ENCODE measurements at regions not wholly inside any gene's neighbourhood (a gene's known extent, or its start where the extent isn't known, plus 50 kb on each side); places are given as distances from the start of the nearest gene placed in this dataset.

DNA sequence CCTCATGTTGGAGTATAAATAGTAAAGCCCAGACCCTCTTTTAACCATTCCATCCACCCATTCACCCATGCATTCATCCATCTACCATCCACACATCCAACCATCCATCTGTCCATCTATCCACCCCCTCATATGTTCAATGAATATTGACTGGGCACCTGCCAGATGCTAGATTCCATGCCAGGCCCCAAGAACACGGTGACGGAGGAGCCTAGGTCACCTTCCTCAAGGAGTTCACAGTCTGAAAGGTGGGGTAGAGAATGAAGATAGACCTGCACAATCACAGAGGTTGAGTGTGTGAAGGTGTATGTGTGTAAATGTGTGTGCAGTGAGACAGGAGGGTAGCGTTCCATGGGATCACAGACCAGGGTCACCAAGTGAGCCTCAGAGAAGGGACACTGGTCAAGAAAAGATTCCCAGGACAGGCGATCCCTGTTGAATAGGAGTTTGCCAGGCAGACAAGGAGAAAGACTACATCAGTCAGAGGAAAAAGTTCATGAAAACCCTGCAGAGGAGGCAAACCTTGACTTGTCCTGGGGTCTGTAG, 287.2 kb downstream of the CYP26B1 start:
- no peak for DNase-seq

DNA sequence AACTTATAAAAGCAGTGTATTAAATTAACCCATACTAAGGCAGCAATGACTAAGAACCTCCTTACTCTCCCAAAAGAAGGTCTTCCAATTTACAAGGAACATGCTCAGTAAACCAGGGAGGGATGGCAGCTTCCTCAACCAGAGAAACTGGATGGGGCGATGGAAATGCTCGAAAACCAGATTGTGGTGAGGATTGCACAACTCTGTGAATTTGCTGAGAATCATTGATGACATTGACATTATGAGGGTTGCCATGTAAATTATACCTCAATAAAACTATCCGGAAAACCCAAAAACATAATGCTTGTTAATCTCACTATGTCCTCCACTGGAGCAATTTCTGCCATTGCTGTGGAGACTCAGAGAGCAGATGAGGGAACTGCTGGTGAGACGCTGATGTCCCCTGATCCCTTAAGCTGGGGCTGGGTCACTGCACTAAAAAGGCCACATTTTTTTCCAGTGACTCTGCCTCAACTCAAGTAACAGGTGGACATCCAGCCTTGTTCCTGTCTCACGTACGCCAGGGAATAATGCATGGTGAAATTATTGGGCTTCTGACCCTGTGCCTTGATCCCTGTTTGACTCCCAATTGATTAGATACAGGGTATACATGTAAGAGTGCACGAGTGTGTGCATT, 288.3 kb downstream of the CYP26B1 start:
- no peak for DNase-seq

DNA sequence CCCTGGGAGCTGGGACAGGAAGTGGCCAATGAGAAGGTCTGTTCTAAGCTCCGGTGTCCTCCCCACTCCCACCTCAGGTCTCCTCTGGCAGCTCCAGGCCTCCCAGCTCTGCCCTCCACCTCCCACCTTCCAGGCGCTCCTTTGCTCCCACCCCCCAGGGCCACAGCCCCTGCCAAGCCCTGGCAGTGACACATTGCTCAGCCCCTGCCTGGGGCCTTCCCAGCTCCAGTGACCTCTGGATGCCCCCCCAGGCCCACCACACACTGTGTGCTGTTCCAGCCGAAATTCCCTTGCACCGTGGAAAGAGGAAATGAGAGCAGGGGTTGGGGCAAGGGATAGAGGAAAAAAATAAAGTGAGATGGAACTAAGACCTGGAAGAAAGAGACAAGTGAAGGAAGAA, 289.6 kb downstream of the CYP26B1 start:
- no peak for DNase-seq

DNA sequence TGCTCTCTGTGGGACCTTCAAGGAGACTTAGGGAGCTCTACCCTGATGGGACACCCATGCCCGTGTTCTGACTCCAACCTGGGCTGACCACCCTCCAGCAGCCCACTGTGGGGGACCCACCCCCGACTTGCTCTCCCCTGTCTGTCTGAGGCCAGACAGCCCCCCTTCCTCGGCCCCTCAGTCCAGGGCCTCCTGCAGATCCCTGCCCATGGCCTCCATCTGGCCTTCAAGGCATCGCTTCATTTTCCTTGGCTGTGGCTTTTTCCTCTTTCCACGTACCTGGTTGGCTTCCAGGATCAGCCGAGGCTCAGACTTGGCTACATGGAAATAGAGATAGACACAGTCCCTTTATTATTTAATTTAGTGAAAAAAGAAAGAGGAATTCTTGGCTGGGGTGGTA, 290.0 kb downstream of the CYP26B1 start:
- DNase-seq: no peak

DNA sequence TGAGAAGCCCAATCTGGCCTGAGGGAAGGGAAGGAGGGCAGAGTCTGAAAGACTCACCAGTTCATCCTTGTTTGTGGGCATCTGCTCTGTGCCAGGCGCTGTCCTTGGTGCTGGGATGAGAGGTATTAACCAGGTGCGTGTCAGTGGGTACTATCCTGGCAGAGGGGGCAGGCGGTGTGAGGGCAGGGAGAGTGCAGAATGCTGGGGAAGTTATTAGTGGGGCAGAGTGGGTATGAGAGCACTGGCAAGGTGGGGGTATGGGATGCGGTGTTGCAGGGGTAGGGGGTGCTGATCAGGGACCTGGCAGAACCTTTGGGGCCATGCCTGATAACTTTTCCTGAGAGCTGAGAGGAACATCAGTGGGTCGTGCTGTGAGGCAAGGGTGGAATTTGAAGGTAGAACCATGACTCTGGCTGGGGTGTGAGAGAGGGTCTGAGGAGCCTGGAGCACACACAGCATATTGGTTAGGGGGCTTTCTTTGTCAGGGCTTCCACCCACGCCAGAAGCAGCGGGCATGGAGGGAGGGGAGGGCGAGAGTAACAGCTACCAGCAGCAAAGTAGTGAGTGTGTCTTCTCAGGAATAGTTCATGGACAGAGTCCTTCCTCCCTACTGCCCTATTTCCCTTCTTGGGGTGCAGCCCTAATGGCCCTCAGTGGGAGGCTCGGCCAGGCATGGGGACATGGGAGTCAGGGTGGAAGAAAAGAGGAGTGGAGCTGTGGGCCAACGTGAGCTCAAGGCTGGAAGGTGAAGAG, 290.7 kb downstream of the CYP26B1 start:
- no peak for DNase-seq

DNA sequence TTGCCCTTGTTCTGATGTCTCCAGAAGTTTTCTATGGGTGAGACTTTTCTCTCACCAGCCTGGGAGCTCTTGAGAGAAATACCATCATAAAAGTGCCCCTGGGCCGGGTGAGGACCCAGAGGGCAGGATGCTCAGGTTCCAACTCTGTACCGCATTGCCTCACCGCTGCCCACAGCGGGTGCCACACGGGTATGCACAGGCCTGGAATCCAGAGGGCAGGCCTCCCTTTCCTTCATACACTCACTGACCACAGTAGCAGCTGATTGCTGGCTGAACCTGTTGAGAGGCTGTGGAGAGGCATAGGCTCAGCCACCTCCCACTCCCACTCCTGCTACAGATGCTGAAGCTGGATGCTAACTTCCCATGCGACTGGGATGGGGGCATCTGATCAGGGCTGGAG, 293.8 kb downstream of the CYP26B1 start:
- no peak for DNase-seq

DNA sequence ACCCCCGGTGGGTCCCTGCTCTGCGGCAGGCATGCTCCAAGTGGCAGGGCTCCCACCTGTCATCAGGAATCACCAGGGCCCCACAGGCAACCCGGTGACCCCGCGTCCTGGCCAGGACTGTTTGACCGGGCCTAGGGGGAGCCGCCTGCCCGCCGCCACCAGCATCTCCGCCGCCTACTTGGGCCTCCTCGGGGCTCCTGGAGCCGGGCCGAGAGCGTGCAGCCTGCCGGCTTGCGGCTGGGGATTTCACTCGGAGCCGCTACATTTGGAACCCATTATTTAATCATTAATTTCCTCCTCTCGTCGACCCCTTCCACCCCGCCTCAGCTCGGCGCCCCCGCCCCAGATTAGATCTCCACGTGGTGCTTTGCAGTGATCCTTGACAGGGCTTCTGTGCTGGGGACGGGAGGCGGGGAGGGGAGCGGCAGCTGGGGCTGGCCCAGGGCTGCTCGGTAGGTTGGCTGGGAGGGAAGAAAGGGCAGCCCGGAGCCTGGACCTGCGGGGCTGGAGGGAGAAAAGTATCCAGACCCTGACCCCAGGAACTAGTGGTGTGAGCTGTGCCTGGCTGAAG, 295.4 kb downstream of the CYP26B1 start:
- no peak for DNase-seq

DNA sequence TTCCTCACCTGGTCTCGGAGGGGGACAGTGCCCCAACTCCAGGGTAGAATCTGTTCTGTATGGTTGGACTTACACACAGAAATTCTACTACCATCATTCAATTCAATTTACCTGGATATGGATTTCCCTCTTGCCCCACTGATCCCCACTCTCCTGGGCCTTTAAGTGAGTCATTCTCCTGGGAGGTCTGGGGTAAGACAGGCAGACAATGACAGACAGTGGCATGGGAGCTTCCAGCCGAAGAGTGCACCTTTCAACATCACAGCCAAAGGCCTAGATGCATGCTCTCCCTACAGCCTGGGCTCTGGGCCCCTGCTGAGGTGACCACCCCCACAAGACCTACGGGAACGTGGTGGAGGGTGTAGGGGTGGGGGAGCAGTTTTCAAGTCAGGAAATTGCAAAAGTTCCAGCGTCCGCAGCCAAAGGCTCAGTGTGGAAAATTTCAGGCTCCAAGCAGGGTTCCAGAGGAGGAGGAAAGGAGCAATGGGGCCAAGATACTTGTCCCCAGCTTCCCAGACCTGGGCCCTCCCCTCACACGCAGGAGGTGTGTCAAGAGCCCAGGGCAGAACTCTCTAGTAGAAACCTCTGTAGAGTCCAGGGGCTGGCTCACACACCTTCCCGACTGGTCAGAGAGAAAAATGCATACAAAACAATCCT, 296.4 kb downstream of the CYP26B1 start:
- DNase-seq: no peak

DNA sequence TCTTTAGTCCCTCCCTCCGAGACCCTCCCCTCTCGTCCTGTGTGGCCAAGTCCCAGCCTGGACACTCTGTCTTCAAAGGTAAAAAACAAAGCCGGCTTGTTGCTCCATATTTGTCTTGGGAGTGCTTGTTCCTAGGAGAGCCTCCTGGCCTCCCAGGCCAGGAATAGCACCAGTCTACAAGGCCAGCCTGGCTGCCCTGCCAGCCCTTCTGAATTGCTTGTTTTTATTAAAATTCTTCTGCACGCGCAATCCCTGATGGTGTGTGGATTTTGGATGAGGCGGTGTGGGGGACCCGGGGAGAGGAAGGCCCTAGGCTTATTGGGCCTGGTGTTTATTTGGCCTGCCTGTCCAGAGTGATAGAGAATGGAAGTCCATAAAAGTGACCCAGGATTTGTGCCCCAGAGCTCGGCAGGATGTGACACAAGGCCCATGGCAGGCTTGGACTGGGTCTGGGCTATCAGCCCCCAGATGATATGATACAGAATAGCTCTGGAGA, 297.3 kb downstream of the CYP26B1 start:
- DNase-seq: no peak

DNA sequence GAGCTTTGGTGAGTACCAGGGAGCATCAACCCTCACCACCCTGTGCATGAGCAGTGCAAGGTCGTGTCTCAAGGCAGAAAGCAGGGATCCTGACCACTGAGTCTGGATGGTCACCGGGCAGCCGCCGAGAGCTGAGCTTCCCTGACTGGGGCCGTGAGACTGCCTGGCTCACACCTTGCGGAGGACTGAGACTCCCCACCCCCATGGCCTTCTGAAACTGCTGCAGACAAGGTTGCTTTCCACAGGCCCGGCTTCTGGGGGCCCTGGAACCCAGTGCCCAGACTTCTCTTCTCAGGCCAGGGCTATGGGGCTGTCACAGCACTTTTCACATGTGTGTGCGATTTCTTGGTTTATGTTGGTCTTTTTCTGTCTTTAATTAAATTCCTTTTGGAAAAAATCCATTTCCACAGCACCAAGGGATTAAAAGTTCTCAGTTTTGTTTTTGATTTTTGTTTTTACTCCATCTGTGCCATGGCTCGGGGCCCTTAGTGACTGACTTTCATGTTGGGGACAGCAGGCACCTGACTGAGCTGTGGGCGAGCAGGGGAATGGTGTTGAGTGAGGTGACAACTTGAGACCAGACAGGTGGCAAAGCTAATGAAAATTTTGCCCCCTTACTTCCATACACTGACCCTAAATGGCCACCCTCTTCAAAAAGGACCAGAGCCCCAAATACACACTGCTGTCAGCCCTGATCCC, 297.9 kb downstream of the CYP26B1 start:
- no peak for DNase-seq

DNA sequence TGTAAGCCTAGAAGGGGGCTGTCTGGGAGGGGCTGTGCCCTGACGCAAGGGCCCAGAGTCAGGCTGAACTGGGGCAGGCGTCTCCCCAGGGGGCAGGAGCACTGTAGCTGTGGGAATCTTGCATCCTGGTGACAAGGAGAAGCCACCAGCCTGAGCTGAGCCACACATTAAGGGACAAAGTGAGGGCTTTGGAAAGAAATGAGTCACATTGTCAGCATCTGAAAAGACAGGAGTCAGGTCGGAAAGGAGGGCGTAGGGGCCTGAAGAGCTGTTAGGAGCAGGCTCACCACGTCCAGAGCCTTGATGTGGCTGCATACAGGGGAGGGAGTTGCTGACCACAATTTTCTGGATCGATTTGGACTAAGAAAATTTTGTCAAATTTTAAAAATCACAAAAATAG, 298.6 kb downstream of the CYP26B1 start:
- DNase-seq: no peak

DNA sequence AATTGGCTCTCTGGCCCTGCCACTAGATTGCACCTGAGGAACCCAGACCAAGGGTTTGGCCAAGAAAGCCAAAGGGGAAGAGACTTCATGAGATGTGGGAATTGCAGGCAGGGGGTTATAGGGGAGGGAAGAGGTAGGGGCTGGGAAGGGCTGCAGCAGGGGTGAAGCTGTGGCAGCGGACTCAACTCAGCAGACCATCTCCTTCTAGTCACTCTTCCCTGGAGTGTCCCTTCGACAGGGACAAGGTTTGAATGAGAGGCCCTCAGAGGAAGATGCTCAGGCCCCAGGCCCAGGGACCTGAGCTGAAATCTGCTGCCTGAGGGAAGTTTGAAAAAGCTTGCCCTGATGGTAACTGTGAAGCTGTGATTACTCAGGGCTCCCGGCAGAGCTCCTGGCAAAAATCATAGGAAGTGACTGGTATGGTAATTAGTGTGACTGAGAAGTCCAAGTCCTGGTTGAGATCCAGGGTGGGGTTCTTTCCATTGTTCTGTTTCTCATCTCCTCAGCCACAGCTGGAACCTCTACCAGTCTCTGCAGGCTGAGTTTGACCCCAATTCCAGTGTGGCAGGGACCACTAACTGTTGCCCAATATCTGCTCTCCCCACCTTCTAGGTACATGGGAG, 300.9 kb downstream of the CYP26B1 start:
- DNase-seq: no peak

DNA sequence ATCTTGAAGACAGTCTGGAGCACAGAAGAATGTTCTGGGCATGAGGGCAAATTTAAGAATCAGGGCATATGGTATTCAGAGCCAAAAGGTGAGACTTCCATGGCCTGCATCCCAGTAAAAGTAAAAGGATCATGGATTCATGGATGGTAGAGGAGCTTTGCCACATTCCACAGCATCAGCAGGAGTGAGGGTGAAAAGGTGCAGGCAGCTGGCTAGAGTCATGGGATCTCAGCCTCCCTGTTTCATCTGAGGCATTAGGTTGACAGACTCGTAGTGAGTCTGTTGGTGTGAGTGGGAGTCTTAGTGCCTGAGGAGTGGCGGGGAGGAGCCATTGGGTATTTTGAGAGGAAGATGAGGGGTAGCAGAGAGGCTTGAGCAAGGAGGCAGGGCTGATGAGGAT, 301.6 kb downstream of the CYP26B1 start:
- no peak for DNase-seq

DNA sequence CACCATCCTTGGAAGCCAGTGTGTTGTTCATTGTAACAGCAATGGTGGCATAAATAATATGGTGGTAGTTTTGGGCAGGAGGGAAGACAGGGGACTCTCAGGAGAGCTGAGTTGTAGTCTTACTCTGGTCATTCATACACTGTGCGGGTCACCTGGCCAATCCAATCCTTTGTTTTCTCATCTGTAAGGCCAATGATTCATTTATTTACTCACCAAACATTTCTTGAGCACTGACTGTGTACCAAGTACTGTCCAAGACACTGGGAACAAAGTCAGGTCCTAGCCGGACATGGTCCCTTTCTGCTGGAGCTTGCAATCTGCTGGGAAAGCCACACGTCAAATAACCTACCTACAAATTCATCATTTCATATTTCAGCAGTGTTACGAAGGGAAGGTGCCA, 302.7 kb downstream of the CYP26B1 start:
- DNase-seq: no peak

DNA sequence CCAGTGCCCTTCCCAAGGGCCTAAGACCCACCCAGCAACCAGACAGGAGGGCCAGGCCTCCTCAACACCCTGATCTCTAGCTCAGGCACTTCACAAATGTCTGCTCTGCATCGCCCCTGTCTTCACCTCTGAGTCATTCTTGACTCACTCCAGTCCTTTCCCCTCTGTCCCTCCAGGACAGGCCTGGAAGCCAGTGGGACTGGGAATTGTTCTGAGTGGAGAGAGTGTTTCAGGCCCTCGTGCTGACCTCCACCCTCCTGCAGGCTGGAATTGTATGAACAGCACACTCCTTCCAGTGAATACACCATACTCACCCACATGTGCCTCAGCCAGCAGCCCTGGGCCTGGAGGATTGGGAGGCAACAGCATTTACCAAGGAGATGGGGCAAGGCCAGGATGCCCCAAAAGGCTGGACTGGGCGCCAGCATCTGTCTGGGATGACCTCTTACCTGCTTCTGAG, 304.2 kb downstream of the CYP26B1 start:
- DNase-seq: no peak

DNA sequence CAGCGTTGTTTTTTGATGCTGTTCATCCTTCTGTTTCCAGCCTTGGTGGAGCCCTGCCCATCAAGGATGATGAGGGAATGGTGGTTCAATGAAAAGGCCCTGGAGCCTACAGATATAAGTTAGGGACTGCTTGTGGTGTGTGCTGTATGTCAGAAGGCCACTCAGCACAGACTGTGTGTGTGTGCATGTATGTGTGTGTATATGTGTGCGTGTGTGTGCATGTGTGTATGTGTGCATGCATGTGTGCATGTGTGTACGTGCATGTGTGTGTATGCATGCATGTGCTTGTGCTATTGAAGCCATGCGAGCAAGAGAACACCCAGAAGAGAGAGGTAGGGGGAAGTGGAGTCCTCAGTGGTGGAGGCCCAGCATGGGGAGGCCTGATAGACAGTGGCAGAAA, 304.9 kb downstream of the CYP26B1 start:
- DNase-seq: no peak

DNA sequence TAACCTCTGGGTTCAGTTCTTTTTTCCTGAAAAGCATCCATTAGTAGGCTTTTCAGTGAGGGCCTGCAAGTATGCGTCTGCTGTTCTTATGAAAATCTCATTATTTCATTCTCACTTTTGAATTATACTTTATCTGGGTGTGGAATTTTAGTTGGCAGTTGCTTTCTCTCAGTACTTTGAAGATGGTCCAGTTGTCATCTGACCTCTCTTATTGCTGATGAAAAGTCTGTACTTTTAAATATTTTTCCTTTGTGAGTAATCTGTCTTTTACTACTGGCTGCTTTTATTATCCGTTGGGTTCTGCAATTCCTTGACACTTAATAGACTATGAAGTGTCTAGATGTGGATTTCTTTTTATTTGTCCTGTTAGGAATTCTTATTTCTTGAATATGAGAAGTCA, 307.8 kb downstream of the CYP26B1 start:
- DNase-seq: no peak

DNA sequence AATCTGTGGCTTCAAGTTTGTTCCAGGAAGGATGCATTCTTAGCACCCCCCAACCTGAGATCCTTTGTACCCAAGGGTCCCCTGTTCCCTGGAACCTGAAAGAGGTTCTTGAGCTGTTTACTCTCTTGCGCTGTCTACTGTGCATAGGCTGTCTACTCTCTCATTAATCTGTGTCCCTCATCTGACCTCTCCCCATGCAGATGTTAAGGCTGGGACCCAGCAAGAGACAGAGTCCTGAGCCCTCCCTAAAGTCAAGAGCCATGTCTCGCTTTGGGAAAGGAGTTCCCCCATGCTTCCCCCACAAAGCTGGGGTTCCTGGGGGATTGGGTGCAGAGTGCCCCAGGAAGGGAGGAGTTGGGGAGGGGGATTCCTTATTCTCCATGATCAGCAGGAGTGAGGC, 312.9 kb downstream of the CYP26B1 start:
- no peak for DNase-seq

DNA sequence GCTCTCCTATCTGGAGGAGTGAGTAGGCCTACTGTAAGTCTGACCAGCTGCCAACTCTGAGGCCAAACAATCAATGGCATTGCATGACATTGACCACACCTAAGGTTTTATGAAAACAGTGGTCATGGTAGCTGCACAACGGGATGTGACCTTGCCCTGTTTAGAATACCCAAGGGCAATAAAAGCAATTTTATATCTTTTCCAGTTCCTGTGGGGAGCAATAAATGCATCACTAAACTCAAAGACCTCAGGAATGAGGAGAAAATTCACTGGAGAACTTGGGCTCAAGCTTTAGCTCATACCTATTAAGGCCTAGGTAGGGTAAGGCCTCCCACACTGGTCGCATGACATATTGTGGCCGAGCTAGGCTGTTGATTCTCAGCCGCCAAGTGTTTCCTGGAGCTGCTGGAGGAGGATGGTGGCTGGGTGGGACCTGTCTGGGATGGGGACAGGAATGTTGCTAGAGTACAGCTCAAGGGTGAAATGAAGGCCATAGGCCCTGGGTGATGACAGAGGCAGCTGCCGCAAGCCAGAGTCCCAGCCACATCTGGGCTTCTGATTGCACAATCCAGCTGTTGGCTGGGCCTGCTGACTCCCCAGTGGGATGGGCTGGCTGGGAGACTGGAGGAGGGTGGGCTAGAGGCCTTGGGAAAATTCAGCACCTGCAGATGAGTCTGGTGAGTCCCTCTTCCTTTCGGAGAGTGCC, 313.7 kb downstream of the CYP26B1 start:
- peak; percentile 44 for DNase-seq

DNA sequence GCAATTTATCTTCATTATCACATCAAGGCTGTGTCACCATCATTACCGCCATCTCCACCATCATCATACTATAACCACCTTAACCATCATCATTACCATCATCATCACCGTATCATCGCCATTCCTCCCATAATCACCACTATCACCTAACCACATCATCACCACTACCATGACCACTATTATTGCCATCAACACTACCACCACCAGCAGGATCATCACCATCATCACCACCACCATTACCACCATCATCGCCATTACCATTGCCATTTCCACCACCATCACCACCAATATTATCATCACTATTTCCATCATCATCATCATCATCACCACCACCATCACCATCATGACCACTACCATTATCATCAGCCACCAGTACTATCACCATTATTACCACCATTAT, 314.4 kb downstream of the CYP26B1 start:
- no peak for DNase-seq

DNA sequence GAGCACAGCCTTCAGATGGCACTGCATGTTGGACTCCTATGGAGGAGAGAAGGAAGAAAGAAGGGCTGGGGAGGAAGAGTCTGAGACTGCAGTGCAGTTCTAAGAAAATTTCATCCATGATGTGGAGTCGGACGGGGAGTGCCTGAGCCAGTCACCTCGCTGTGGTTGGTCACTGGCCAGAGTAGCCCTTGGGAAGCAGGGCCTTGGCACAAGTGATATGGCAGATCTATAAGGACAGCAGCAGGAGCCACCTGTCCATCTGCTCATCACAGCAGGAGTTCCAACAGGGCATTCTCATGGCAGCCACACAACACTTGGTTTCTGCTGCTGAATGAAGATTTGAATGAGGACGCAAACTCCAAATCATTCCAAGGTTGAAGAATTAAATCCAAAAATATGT, 314.8 kb downstream of the CYP26B1 start:
- no peak for DNase-seq

DNA sequence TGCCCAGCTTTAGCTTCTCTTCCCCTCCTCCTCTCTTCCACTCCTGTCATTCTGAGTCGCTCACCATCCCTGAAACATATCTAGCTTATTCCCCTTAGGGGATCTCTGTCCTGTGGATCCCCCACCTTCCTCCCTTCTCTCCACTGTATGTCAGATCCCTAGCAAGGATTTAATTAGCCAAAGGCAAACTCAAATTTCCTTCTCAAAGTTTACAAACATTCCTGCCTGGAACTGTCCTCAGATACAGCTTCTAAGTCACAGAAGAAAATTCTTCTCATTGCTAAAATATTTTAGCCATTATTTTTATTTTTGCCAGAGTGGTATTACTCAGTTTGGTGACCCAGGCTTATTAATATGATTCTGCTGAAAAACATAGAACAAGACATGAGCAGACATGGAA, 315.3 kb downstream of the CYP26B1 start:
- DNase-seq: no peak

All from T1000 (cell line).